H1 (cell line): ENCODE measurements at regions not wholly inside any gene's neighbourhood (a gene's known extent, or its start where the extent isn't known, plus 50 kb on each side); places are given as distances from the start of the nearest gene placed in this dataset.

ENCODE experiments used
- ASH2L ChIP-seq: fragments of 200-600, 300-600 bp; sonication (generic); IDR thresholded peaks from one replicate; pipeline ENCODE4 v1.7.1; 2017; ENCODE audit warnings: low read length
- CEBPB ChIP-seq: IDR thresholded peaks from 2 replicates; pipeline ENCODE4 v1.6.1; 2012; ENCODE audit warnings: low read depth, low read length
- CHD7 ChIP-seq: fragments of 300-600 bp; sonication (generic); IDR thresholded peaks from 2 replicates; pipeline ENCODE4 v1.7.1; 2012; ENCODE audit warnings: low read length, moderate library complexity, mild to moderate bottlenecking, inconsistent platforms; ENCODE audit not compliant: insufficient replicate concordance
- CREB1 ChIP-seq: IDR thresholded peaks from 2 replicates; pipeline ENCODE4 v1.6.1; 2012; ENCODE audit warnings: inconsistent platforms
- EZH2 ChIP-seq: fragments of 200-600 bp; sonication (generic); IDR thresholded peaks from 2 replicates; pipeline ENCODE4 v1.7.1; 2012; ENCODE audit warnings: low read depth, mild to moderate bottlenecking, moderate library complexity, low read length, inconsistent platforms; ENCODE audit not compliant: severe bottlenecking
- HDAC2 ChIP-seq, 2 experiments: fragments of 300-600 bp in 1 of 2; sonication (generic) in 1 of 2; IDR thresholded peaks; 2 replicates each; pipeline ENCODE4 v1.6.1; 2011 to 2012; ENCODE audit warnings: low read depth in 2 of 2, low read length in 2 of 2, mild to moderate bottlenecking in 2 of 2, moderate library complexity in 2 of 2, borderline replicate concordance in 1 of 2, inconsistent platforms in 1 of 2
- JUN ChIP-seq: IDR thresholded peaks from 2 replicates; pipeline ENCODE4 v1.6.1; 2011; ENCODE audit warnings: low read depth, mild to moderate bottlenecking, improper control_type of control experiment, low read length
- NRF1 ChIP-seq: IDR thresholded peaks from 2 replicates; pipeline ENCODE4 v1.6.1; 2011; ENCODE audit warnings: mild to moderate bottlenecking, low read depth, low read length, improper control_type of control experiment
- RAD21 ChIP-seq, 2 experiments: IDR thresholded peaks in 1 of 2; conservative IDR thresholded peaks in 1 of 2; 2 replicates each; pipeline ENCODE4 v1.6.1; 2011; ENCODE audit warnings: low read depth in 2 of 2, low read length in 2 of 2, improper control_type of control experiment in 1 of 2, inconsistent platforms in 1 of 2, mild to moderate bottlenecking in 1 of 2, moderate library complexity in 1 of 2
- RXRA ChIP-seq: IDR thresholded peaks from 2 replicates; pipeline ENCODE4 v1.6.1; 2011; ENCODE audit warnings: low read depth, mild to moderate bottlenecking, low read length, moderate library complexity; ENCODE audit not compliant: insufficient read depth
- SP1 ChIP-seq: IDR thresholded peaks from 2 replicates; pipeline ENCODE4 v1.6.1; 2011; ENCODE audit warnings: low read depth, low read length
- TBP ChIP-seq: IDR thresholded peaks from 2 replicates; pipeline ENCODE4 v1.6.1; 2011; ENCODE audit warnings: low read depth, low read length, improper control_type of control experiment
- ZNF274 ChIP-seq: IDR thresholded peaks from 2 replicates; pipeline ENCODE4 v1.7.0; 2012; ENCODE audit warnings: low read length, borderline replicate concordance; ENCODE audit errors: extremely low read depth

- TF ChIP-seq CHD7 = no peak
- no peak for TF ChIP-seq CEBPB
- no peak for TF ChIP-seq CREB1
- no peak for TF ChIP-seq RAD21 (IDR thresholded peaks at IDR 0.05 in 1 of 2, conservative IDR thresholded peaks at IDR 0.05 in 1 of 2; ENCODE audit: low read depth in 2 of 2, low read length in 2 of 2)
- TF ChIP-seq EZH2 = no peak
- no peak for TF ChIP-seq HDAC2 (IDR thresholded peaks at IDR 0.05; ENCODE audit: borderline replicate concordance in 1 of 2, low read depth in 2 of 2, low read length in 2 of 2)
- no peak for TF ChIP-seq TBP
- TF ChIP-seq JUN = no peak
- no peak for TF ChIP-seq ZNF274
- TF ChIP-seq ASH2L = no peak
- TF ChIP-seq NRF1 = no peak
- no peak for TF ChIP-seq SP1
- no peak for TF ChIP-seq RXRA
These were observed 582.6 kb downstream of the NR2F1-AS1 start (continued) for GRCh38 chr5:92998456-92998855.
